ENCODE measurements at regions not wholly inside any gene's neighbourhood (a gene's known extent, or its start where the extent isn't known, plus 50 kb on each side); places are given as distances from the start of the nearest gene placed in this dataset.

DNA sequence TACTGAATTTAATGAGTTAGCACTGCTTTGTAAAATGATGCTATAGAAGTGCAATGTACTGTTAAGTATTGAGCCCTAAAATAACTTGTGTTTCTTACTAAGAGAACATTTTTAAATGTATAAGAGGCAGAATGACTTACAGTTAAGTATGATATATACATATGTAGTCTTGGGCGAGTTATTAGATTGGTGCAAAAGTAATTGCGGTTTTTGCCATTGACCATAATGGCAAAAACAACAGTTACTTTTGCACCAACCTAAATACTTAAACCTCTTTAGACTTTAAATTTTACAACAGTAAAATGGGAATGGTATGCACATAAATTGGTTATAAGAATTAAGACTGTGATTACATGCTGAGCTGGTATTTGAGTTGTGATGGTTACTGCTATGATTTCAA lies 79.8 kb downstream of the CNTN3 start:
- H3K9ac ChIP-seq (ENCODE audit: low read length) = no peak overlapping the region
- no peaks in the 10 kb centered on the region for H3K9me3 ChIP-seq (ENCODE audit: control insufficient read depth, low read depth, low read length)
- H3K4me3 ChIP-seq (ENCODE audit: low read length) = no peak overlapping the region
- no peaks in the 10 kb centered on the region for H3K36me3 ChIP-seq (ENCODE audit: control insufficient read depth, low read depth, low read length)
- no peaks in the 10 kb centered on the region for H3K27me3 ChIP-seq (ENCODE audit: control insufficient read depth, insufficient read depth, low read length)
- H3K4me1 ChIP-seq (ENCODE audit: control insufficient read depth, low read depth, low read length) = no peaks in the 10 kb centered on the region
- H3K27ac ChIP-seq (ENCODE audit: low read length) = no peak overlapping the region

DNA sequence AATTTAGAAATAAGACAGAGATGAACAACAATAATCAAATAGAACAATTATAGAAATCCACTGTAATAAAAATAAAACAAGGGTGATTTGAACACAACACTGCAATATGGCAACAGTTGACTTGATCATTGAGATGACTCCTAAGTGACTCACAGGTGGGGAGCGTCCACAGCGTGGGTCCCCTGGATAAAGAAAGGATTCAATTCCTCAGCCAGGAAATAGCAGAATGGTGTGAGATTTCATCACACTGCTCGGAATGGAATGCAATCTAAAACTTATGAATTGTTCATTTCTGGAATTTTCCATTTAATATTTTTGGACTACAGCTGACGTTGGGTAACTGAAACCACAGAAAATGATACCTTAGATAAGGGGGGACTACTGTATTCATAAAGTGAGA lies 82.0 kb downstream of the CNTN3 start:
- H3K4me1 ChIP-seq (ENCODE audit: control insufficient read depth, low read depth, low read length) = no peaks in the 10 kb centered on the region
- H3K27me3 ChIP-seq (ENCODE audit: control insufficient read depth, insufficient read depth, low read length) = no peaks in the 10 kb centered on the region
- H3K36me3 ChIP-seq (ENCODE audit: control insufficient read depth, low read depth, low read length) = no peaks in the 10 kb centered on the region
- H3K27ac ChIP-seq (ENCODE audit: low read length) = no peak overlapping the region
- no peak overlapping the region for H3K4me3 ChIP-seq (ENCODE audit: low read length)
- H3K9ac ChIP-seq (ENCODE audit: low read length) = no peak overlapping the region
- H3K9me3 ChIP-seq (ENCODE audit: control insufficient read depth, low read depth, low read length) = no peaks in the 10 kb centered on the region

DNA sequence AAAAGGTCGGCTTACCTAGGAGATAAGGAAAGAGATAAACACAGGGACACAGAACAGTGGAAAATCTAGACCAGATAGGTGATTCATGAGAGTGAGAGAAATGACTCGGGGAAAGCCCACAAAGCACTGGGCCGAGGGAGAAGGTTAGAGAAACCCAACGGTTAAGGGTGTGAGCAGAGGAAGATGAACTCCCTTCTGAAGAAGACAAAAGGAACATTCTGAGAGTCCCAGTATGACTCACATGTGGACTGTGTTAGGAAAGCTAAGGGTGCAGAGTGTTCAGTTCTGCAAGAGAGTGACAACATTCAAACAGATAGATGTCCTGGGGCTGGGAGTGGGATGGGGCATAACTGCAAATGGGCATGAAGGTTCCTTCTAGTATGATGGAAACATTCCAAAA lies 83.0 kb downstream of the CNTN3 start:
- Histone ChIP-seq H3K9me3 (ENCODE audit: control insufficient read depth, low read depth, low read length) (no peaks in the 10 kb centered on the region), H3K36me3 (ENCODE audit: control insufficient read depth, low read depth, low read length) (no peaks in the 10 kb centered on the region), H3K27ac (ENCODE audit: low read length) (no peak overlapping the region), H3K27me3 (ENCODE audit: control insufficient read depth, insufficient read depth, low read length) (no peaks in the 10 kb centered on the region), H3K9ac (ENCODE audit: low read length) (no peak overlapping the region), H3K4me3 (ENCODE audit: low read length) (no peak overlapping the region), H3K4me1 (ENCODE audit: control insufficient read depth, low read depth, low read length) (no peaks in the 10 kb centered on the region)

DNA sequence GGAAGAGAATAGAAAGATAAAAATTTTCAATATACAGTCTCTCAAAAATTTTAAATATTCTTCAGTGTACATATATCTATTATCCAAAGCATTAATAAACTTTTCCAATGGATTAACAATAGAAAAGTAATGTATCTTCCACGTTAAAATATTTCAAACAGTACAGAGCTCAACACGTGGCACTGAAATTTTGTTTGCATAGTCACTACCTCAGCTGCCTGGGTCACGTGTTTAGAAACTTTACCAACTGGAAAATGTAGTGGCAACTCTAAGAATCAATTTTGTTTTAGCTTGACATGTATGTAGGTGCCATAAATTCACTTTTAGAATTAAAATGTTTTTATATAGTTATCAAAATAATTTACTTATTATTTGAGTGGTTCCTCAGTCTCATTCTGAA lies 85.3 kb downstream of the CNTN3 start:
- H3K9me3 ChIP-seq (ENCODE audit: control insufficient read depth, low read depth, low read length) = no peaks in the 10 kb centered on the region
- H3K36me3 ChIP-seq (ENCODE audit: control insufficient read depth, low read depth, low read length) = no peaks in the 10 kb centered on the region
- H3K9ac ChIP-seq (ENCODE audit: low read length) = no peak overlapping the region
- H3K27ac ChIP-seq (ENCODE audit: low read length) = no peak overlapping the region
- H3K4me1 ChIP-seq (ENCODE audit: control insufficient read depth, low read depth, low read length) = no peaks in the 10 kb centered on the region
- H3K27me3 ChIP-seq (ENCODE audit: control insufficient read depth, insufficient read depth, low read length) = no peaks in the 10 kb centered on the region
- no peak overlapping the region for H3K4me3 ChIP-seq (ENCODE audit: low read length)

DNA sequence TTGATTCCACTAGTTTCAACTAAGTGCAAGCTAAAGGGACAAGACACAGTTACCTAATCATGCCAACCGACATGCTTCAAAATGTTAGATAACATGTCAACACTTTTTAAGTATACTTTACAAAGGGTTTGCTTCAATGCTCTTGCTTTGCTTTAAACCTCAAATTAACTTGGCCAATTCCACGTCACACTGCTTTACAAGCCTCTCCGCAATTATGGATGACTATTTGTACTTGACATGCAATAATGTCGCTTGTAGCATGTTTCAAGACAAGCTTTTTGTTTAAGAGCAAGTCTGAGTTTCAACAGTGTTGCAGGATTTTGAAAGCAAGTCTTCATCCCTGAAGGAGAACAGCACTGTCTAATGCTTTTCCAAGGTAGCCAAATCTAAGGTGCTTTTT lies 86.9 kb downstream of the CNTN3 start:
- Histone ChIP-seq H3K36me3 (ENCODE audit: control insufficient read depth, low read depth, low read length) (no peaks in the 10 kb centered on the region), H3K9me3 (ENCODE audit: control insufficient read depth, low read depth, low read length) (no peaks in the 10 kb centered on the region), H3K4me1 (ENCODE audit: control insufficient read depth, low read depth, low read length) (no peaks in the 10 kb centered on the region), H3K9ac (ENCODE audit: low read length) (no peak overlapping the region), H3K27ac (ENCODE audit: low read length) (no peak overlapping the region), H3K4me3 (ENCODE audit: low read length) (no peak overlapping the region), H3K27me3 (ENCODE audit: control insufficient read depth, insufficient read depth, low read length) (no peaks in the 10 kb centered on the region)

DNA sequence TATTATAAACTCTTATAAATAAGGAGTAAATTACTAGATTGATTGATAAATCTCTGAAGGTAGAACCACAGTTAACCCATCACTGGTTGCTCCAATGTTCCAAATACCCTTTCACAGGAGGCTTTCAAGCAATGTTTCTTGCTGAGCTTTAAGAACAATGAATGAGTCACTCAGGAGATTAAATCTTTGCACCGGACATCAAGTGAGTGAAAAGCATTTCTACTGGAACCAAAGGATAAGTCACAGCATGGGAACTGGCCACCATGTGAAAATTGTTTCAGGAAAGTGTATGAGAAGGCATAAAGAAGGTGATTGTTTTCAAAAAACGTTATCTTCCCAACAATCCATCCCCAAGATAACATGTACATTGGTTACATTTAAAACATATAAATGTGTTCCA lies 90.6 kb downstream of the CNTN3 start:
- Histone ChIP-seq H3K9me3 (ENCODE audit: control insufficient read depth, low read depth, low read length) (no peaks in the 10 kb centered on the region), H3K27me3 (ENCODE audit: control insufficient read depth, insufficient read depth, low read length) (no peaks in the 10 kb centered on the region), H3K9ac (ENCODE audit: low read length) (no peak overlapping the region), H3K27ac (ENCODE audit: low read length) (no peak overlapping the region), H3K4me1 (ENCODE audit: control insufficient read depth, low read depth, low read length) (no peaks in the 10 kb centered on the region), H3K36me3 (ENCODE audit: control insufficient read depth, low read depth, low read length) (no peaks in the 10 kb centered on the region), H3K4me3 (ENCODE audit: low read length) (no peak overlapping the region)

DNA sequence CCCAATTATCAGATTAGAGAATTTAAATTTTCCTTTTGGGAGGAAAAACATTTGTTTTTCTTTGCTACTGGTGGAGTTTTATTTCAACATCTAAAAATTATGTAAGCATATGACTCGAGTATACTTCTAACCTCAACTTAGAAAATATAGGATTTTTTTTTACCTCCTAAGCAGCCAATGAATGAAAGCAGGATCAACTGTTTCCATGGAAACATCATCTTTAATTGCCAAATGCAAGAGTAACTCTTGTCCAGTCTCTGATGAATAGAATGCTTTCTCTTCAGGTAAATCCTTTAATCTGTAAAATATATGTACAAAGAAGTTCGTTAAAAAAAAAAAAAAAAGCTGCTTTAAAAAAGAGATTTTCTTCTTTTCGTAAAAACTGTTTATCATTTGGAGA lies 93.6 kb downstream of the CNTN3 start:
- Histone ChIP-seq H3K27me3 (ENCODE audit: control insufficient read depth, insufficient read depth, low read length) (no peaks in the 10 kb centered on the region), H3K9me3 (ENCODE audit: control insufficient read depth, low read depth, low read length) (no peaks in the 10 kb centered on the region), H3K27ac (ENCODE audit: low read length) (no peak overlapping the region), H3K4me3 (ENCODE audit: low read length) (no peak overlapping the region), H3K4me1 (ENCODE audit: control insufficient read depth, low read depth, low read length) (no peaks in the 10 kb centered on the region), H3K36me3 (ENCODE audit: control insufficient read depth, low read depth, low read length) (no peaks in the 10 kb centered on the region), H3K9ac (ENCODE audit: low read length) (no peak overlapping the region)

DNA sequence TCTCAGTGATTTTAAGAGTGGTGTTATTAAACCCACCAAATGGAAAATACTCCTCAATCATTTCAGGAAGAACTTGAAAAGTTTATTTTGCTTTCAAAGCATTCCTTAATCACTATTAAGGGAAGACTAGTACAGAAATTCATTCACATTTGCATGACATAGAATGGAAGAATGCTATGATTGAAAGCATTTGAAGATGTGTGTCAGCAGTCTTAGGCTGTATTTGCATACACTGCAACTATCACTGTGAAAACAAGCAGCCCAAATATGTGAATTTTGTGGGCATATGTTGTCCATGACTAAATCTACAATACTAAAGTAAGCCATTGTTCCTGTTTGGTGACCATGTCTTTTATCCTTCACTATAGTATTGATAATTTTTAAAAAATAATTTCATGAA lies 95.8 kb downstream of the CNTN3 start:
- no peaks in the 10 kb centered on the region for H3K27me3 ChIP-seq (ENCODE audit: control insufficient read depth, insufficient read depth, low read length)
- no peak overlapping the region for H3K9ac ChIP-seq (ENCODE audit: low read length)
- no peaks in the 10 kb centered on the region for H3K36me3 ChIP-seq (ENCODE audit: control insufficient read depth, low read depth, low read length)
- no peak overlapping the region for H3K27ac ChIP-seq (ENCODE audit: low read length)
- H3K9me3 ChIP-seq (ENCODE audit: control insufficient read depth, low read depth, low read length) = no peaks in the 10 kb centered on the region
- no peaks in the 10 kb centered on the region for H3K4me1 ChIP-seq (ENCODE audit: control insufficient read depth, low read depth, low read length)
- no peak overlapping the region for H3K4me3 ChIP-seq (ENCODE audit: low read length)

DNA sequence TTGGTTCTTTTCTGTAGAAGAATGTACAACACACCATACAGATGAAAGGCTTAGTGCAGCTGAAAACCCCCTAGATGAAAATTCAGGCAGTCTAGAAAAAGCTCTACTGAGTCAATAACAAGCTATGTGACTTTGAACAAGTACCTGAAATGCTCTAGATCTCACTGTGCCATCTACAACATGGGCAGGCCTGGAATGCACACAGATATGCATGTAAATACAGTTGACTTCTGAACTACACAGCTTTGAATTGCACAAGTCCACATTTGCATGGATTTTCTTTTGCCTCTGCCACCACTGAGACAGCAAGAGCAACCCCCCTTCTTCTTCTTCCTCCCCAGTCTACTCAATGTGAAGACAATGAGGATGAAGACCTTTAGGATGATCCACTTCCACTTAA lies 98.4 kb downstream of the CNTN3 start:
- no peak overlapping the region for H3K27ac ChIP-seq (ENCODE audit: low read length)
- H3K9me3 ChIP-seq (ENCODE audit: control insufficient read depth, low read depth, low read length) = no peaks in the 10 kb centered on the region
- no peak overlapping the region for H3K4me3 ChIP-seq (ENCODE audit: low read length)
- no peaks in the 10 kb centered on the region for H3K27me3 ChIP-seq (ENCODE audit: control insufficient read depth, insufficient read depth, low read length)
- H3K9ac ChIP-seq (ENCODE audit: low read length) = no peak overlapping the region
- H3K36me3 ChIP-seq (ENCODE audit: control insufficient read depth, low read depth, low read length) = no peaks in the 10 kb centered on the region
- no peaks in the 10 kb centered on the region for H3K4me1 ChIP-seq (ENCODE audit: control insufficient read depth, low read depth, low read length)

DNA sequence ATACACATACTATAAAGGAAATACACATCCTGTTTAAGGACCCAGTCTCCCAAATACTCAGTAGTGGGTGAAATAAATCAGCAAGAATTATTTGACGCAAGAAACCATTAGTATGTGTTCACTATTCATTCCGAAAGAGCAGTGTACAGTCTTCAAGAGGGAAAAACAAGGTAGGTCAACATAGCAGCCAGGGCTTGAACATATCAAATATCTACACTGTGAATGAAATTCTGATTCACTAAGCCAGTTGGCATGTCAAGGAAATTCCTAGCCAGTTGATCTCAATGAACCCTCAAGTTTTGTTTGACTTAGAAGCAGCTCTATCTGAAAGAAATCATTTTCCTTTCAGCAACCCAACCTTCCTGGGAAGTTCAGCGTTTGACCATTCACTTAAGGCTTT lies 99.0 kb downstream of the CNTN3 start:
- Histone ChIP-seq H3K9me3 (ENCODE audit: control insufficient read depth, low read depth, low read length) (no peaks in the 10 kb centered on the region), H3K27ac (ENCODE audit: low read length) (no peak overlapping the region), H3K36me3 (ENCODE audit: control insufficient read depth, low read depth, low read length) (no peaks in the 10 kb centered on the region), H3K4me3 (ENCODE audit: low read length) (no peak overlapping the region), H3K4me1 (ENCODE audit: control insufficient read depth, low read depth, low read length) (no peaks in the 10 kb centered on the region), H3K9ac (ENCODE audit: low read length) (no peak overlapping the region), H3K27me3 (ENCODE audit: control insufficient read depth, insufficient read depth, low read length) (no peaks in the 10 kb centered on the region)

DNA sequence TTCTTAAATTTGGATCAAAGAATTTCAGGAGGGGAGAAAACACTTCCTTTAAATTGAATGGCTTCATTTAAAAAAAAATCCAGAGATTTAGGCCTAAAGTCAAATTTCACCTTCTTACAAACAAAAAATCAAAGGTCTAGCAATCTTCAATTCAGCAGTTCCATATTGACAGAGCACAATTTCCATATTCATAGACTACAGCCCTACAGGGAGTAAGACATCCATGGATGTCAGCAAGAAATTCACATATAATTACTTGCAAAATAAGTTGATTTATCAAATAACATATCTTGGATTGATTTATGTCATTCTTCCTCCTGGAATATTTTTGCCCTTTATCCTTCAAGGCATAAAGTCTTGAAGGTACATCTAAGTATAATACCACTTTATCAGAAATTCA lies 103.4 kb downstream of the CNTN3 start:
- H3K4me3 ChIP-seq (ENCODE audit: low read length) = no peak overlapping the region
- H3K27ac ChIP-seq (ENCODE audit: low read length) = no peak overlapping the region

DNA sequence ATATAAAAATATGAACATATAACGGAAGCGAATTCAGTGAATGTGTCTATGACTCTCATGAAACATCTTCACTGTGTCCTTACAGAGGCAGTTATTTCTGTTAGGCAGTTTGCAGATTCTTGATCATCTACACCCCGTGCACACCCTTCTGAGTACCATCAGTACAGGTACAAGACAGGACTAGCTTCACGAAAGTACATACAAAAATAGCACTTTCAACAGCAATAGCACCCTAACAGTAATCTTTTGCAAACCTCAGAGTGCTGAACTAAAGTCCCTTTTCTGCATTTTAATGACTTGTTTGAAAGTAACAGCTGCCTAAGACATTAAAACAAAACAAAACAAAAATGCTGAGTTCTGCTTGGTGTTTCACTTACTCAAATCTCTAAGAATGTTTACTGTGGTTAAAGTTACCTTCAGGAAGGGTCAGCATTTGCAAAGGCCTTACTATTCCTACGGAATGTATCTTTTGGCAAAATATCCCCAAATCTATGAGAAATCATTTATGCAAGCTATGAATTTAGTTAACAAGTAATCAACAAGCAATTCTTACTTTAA lies 104.1 kb downstream of the CNTN3 start:
- H3K27ac ChIP-seq (ENCODE audit: low read length) = no peak overlapping the region
- H3K27me3 ChIP-seq (ENCODE audit: control insufficient read depth, insufficient read depth, low read length) = no peaks in the 10 kb centered on the region
- no peaks in the 10 kb centered on the region for H3K9me3 ChIP-seq (ENCODE audit: control insufficient read depth, low read depth, low read length)
- H3K9ac ChIP-seq (ENCODE audit: low read length) = no peak overlapping the region
- no peak overlapping the region for H3K4me3 ChIP-seq (ENCODE audit: low read length)
- no peaks in the 10 kb centered on the region for H3K36me3 ChIP-seq (ENCODE audit: control insufficient read depth, low read depth, low read length)
- no peaks in the 10 kb centered on the region for H3K4me1 ChIP-seq (ENCODE audit: control insufficient read depth, low read depth, low read length)

More for the DNA sequence above, 103.4 kb downstream of the CNTN3 start:
- no peaks in the 10 kb centered on the region for H3K36me3 ChIP-seq (ENCODE audit: control insufficient read depth, low read depth, low read length)
- no peak overlapping the region for H3K9ac ChIP-seq (ENCODE audit: low read length)
- H3K9me3 ChIP-seq (ENCODE audit: control insufficient read depth, low read depth, low read length) = no peaks in the 10 kb centered on the region
- H3K4me1 ChIP-seq (ENCODE audit: control insufficient read depth, low read depth, low read length) = no peaks in the 10 kb centered on the region
- H3K27me3 ChIP-seq (ENCODE audit: control insufficient read depth, insufficient read depth, low read length) = no peaks in the 10 kb centered on the region

Measured in iPS-18a (cell line).